ENCODE measurements at regions not wholly inside any gene's neighbourhood (a gene's known extent, or its start where the extent isn't known, plus 50 kb on each side); places are given as distances from the start of the nearest gene placed in this dataset.

- in situ Hi-C loops (cut with HindIII; ENCODE audit: low sequenced_read_pairs) = no loop called here
These were observed 100.5 kb downstream of the AASDH start for GRCh38 chr4:56286763-56287162.

GRCh38 chr4:56283375-56283774 is 103.9 kb downstream of the AASDH start:
- in situ Hi-C loops (cut with HindIII; ENCODE audit: low sequenced_read_pairs) = no loop called here

DNA sequence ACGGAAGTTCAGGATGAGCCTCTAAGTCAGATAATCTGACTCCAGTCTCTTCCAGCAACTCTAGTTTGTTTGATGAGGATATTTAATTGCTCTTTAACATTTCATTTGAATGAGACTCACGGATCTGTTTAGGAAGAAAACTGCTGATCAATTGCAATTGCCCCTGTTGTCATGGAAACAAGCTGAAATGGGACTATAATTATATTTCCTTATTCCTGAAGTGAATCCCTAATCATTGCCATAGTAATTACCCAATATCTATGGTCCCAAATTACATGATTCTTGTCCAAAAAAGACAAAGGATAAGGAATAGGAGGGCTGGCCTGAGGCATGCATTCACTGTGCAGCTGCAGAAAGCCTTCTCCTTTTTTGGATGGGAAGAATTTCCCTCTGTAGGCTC is 105.3 kb downstream of the AASDH start:
- in situ Hi-C loops (cut with HindIII; ENCODE audit: low sequenced_read_pairs) = no loop called here

GRCh38 chr4:56276547-56276946 is 110.7 kb downstream of the AASDH start:
- in situ Hi-C loops (cut with HindIII; ENCODE audit: low sequenced_read_pairs) = no loop called here

GRCh38 chr4:56273391-56273790 is 113.9 kb downstream of the AASDH start:
- in situ Hi-C loops (cut with HindIII; ENCODE audit: low sequenced_read_pairs) = no loop called here

DNA sequence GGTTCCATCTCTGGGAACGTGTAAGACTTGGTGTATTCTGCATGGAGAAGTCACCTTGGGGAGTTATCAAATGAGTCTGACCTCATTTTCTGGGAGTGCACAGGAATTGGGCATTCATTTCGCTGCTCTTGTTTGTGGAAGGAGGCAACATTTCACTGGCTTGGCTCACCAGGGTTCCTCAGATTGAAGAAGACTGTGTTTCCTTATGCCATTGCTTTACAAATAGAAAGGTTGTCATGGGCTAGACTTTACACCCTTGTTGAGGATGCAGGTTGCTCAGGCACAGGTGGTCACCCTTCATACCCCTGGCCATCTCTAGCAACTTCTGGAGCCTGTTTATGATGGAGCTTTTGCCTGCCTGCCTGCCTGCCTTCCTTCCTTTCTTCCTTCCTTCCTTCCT is 114.4 kb downstream of the AASDH start:
- in situ Hi-C loops (cut with HindIII; ENCODE audit: low sequenced_read_pairs) = no loop called here

- in situ Hi-C loops (cut with HindIII; ENCODE audit: low sequenced_read_pairs) = no loop called here
These were observed 115.3 kb downstream of the AASDH start for GRCh38 chr4:56272003-56272402.

- in situ Hi-C loops (cut with HindIII; ENCODE audit: low sequenced_read_pairs) = no loop called here
These were observed 116.2 kb downstream of the AASDH start for GRCh38 chr4:56271131-56271530.

GRCh38 chr4:56267558-56267957 is 119.7 kb downstream of the AASDH start:
- in situ Hi-C loops (cut with HindIII; ENCODE audit: low sequenced_read_pairs) = no loop called here

DNA sequence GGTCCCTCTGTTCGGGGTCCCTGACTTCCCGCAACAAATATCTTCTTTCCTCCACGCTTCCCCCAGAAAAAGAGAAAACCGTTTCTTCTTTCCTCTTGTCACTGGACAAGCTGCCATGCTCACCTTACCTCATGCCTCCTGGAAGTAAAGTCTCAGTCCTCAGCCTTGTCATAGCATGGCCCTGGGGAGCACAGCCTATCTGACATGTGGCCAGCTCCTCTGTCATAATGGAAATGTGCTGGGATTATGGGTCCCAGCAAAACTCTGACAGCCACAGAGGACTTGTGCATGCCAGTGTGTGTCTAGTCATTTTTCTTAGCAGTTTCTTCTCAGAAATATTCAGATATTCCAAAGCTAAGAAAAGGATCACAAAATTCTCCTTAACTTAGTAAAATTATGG is 122.4 kb downstream of the AASDH start:
- in situ Hi-C loops (cut with HindIII; ENCODE audit: low sequenced_read_pairs) = no loop called here

DNA sequence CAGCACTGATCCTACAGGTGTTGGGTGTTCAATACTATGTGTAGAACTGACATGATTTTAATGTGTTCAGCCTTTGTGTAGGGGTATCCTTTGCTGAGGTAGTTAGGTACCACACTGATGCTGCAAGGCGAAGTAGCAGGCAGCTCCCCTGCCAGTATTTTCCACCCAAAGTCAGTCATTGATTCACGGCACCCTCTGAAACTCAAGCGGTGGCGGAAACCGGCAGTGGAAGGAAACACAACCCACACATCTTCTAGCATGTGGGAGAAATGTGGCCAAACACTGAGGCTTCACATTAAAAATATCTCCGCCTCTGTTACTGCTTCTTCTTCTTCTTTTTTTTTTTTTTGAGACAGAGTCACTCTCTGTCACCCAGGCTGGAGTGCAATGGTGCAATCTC is 126.3 kb downstream of the AASDH start:
- in situ Hi-C loops (cut with HindIII; ENCODE audit: low sequenced_read_pairs) = no loop called here

GRCh38 chr4:56260320-56260719 is 127.0 kb downstream of the AASDH start:
- in situ Hi-C loops (cut with HindIII; ENCODE audit: low sequenced_read_pairs) = no loop called here

- in situ Hi-C loops (cut with HindIII; ENCODE audit: low sequenced_read_pairs) = no loop called here
These were observed 127.6 kb downstream of the AASDH start for GRCh38 chr4:56259655-56260054.

- in situ Hi-C loops (cut with HindIII; ENCODE audit: low sequenced_read_pairs) = no loop called here
These were observed 131.5 kb downstream of the AASDH start for GRCh38 chr4:56255820-56256219.

- in situ Hi-C loops (cut with HindIII; ENCODE audit: low sequenced_read_pairs) = no loop called here
These were observed 133.5 kb downstream of the AASDH start for GRCh38 chr4:56253666-56254305.

- in situ Hi-C loops (cut with HindIII; ENCODE audit: low sequenced_read_pairs) = no loop called here
These were observed 134.6 kb downstream of the AASDH start for GRCh38 chr4:56252561-56253152.

GRCh38 chr4:56251556-56251955 is 135.7 kb downstream of the AASDH start:
- in situ Hi-C loops (cut with HindIII; ENCODE audit: low sequenced_read_pairs) = no loop called here

- in situ Hi-C loops (cut with HindIII; ENCODE audit: low sequenced_read_pairs) = no loop called here
These were observed 136.5 kb downstream of the AASDH start for GRCh38 chr4:56250776-56251175.

DNA sequence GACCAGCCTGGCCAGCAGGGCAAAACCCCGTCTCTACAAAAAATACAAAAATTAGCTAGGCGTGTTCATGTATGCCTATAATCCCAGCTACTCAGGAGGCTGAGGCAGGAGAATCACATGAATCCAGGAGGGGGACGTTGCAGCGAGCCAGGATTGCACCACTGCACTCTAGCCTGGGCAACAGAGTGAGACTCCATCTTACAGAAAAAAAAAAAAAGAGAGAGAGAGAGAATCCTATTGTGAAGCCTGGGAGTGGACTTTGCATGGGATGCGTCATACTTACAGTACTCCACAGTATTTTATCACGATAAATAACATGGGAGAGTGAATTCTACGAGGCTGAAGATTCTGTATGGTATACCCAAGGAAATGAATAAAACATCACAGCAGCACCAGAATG is 139.6 kb downstream of the AASDH start:
- in situ Hi-C loops (cut with HindIII; ENCODE audit: low sequenced_read_pairs) = loop anchor here (5.0 kb wide), 1 partner anchor 65 kb away; no protein-coding TSS in a partner anchor

- in situ Hi-C loops (cut with HindIII; ENCODE audit: low sequenced_read_pairs) = loop anchor here (5.0 kb wide), 1 partner anchor 64 kb away; no protein-coding TSS in a partner anchor
These were observed 141.1 kb downstream of the AASDH start for GRCh38 chr4:56246233-56246610.

- in situ Hi-C loops (cut with HindIII; ENCODE audit: low sequenced_read_pairs) = loop anchor here (5.0 kb wide), 1 partner anchor 63 kb away; no protein-coding TSS in a partner anchor
These were observed 141.6 kb downstream of the AASDH start for GRCh38 chr4:56245547-56246232.

DNA sequence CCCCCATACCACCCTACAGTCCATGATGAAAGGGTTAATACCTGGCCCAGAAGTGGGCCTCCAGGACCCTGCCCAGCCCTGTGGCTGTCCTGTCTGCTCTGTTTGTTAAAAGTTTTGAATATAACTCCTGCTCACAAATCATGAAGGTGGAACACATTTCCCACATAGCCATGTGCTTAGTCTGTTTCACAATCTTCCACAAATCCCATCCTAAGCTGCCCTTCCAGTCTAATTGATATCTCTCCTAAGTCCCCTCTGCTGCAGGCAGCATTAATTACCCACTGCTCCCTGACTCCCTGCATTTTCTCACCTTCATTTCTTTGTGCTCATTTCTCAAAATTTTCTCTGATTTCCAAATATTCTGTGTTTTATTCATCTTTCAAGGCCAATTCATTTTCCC is 142.6 kb downstream of the AASDH start:
- in situ Hi-C loops (cut with HindIII; ENCODE audit: low sequenced_read_pairs) = loop anchor here (5.0 kb wide), 1 partner anchor 62 kb away; no protein-coding TSS in a partner anchor
